VCaP (cell line): ENCODE measurements at regions not wholly inside any gene's neighbourhood (a gene's known extent, or its start where the extent isn't known, plus 50 kb on each side); places are given as distances from the start of the nearest gene placed in this dataset.
"Not testable (repeated sequence)": the region's sequence is repeated elsewhere in the genome, so short reads cannot be mapped to it uniquely, and the experiment has no call there.

ENCODE experiments used
- H3K27ac ChIP-seq: fragments of 450-650 bp; 2 replicates; pipeline ENCODE4 v1.5.1; 2017
- CTCF ChIP-seq: fragments of 450-650 bp; conservative IDR thresholded peaks from 2 replicates; pipeline ENCODE4 v1.5.1; 2017; ENCODE audit warnings: mild to moderate bottlenecking, moderate library complexity

- no peak overlapping the region for H3K27ac ChIP-seq
Observed at GRCh38 chr19:27824108-27824507, 1388.8 kb downstream of the UQCRFS1 start.

GRCh38 chr19:27822336-27822735 is 1390.6 kb downstream of the UQCRFS1 start:
- H3K27ac ChIP-seq = no peak overlapping the region
- TF ChIP-seq CTCF = no peak

More at GRCh38 chr19:27824108-27824507, 1388.8 kb downstream of the UQCRFS1 start:
- TF ChIP-seq CTCF = no peak

GRCh38 chr19:27821418-27822018 is 1391.4 kb downstream of the UQCRFS1 start:
- no peak overlapping the region for H3K27ac ChIP-seq
- TF ChIP-seq CTCF = no peak

- no peak overlapping the region for H3K27ac ChIP-seq
- TF ChIP-seq CTCF = no peak
Observed at GRCh38 chr19:27815985-27816384, 1397.0 kb downstream of the UQCRFS1 start.

GRCh38 chr19:27814834-27815233 is 1398.1 kb downstream of the UQCRFS1 start:
- 0 out of 2 replicates have a peak overlapping the region, but pooled peaks have one; percentile 18 for H3K27ac ChIP-seq

- peak overlapping the region; percentile 18; the same call in 1 of the 2 replicates for H3K27ac ChIP-seq
Observed at GRCh38 chr19:27814274-27814673, 1398.7 kb downstream of the UQCRFS1 start.

- H3K27ac ChIP-seq = no peak overlapping the region
- TF ChIP-seq CTCF = no peak
Observed at GRCh38 chr19:27806471-27807070, 1406.4 kb downstream of the UQCRFS1 start.

GRCh38 chr19:27805848-27806247 is 1407.1 kb downstream of the UQCRFS1 start:
- TF ChIP-seq CTCF = no peak
- no peak overlapping the region for H3K27ac ChIP-seq

GRCh38 chr19:27802293-27802692 is 1410.7 kb downstream of the UQCRFS1 start:
- H3K27ac ChIP-seq = not testable (repeated sequence)
- TF ChIP-seq CTCF = peak; percentile 53
